ENCODE measurements at regions not wholly inside any gene's neighbourhood (a gene's known extent, or its start where the extent isn't known, plus 50 kb on each side); places are given as distances from the start of the nearest gene placed in this dataset.
A peak's percentile ranks its signal among the peaks of the same experiment; 100 is the strongest.
"Not testable (repeated sequence)": the region's sequence is repeated elsewhere in the genome, so short reads cannot be mapped to it uniquely, and the experiment has no call there.

GRCh38 chr2:90239769-90240168 lies 1548.3 kb downstream of the RPIA start:
- H3K4me1 ChIP-seq (ENCODE audit: control insufficient read depth in 2 of 2, insufficient read depth in 1 of 2, low read depth in 1 of 2, low read length in 2 of 2); H3K18ac ChIP-seq (ENCODE audit: low read length); H3K9me3 ChIP-seq (replicated peaks in 1 of 2; ENCODE audit: control insufficient read depth in 2 of 2, insufficient read depth in 1 of 2, low read depth in 1 of 2, low read length in 2 of 2); H2AK5ac ChIP-seq (ENCODE audit: low read depth, low read length); H3K23ac ChIP-seq (ENCODE audit: low read depth, low read length, poor library complexity); H3K79me1 ChIP-seq (ENCODE audit: low read depth, low read length); H4K91ac ChIP-seq (ENCODE audit: low read depth, low read length, poor library complexity); H3K36me3 ChIP-seq (replicated peaks in 1 of 2; ENCODE audit: control insufficient read depth in 2 of 2, insufficient read depth in 2 of 2, low read length in 2 of 2); H2BK5ac ChIP-seq (ENCODE audit: low read length); H2BK120ac ChIP-seq (ENCODE audit: low read depth, low read length); H3K9ac ChIP-seq (ENCODE audit: low read depth, low read length, poor library complexity); H3K27ac ChIP-seq (replicated peaks; ENCODE audit: low read length); H4K8ac ChIP-seq (ENCODE audit: low read depth, low read length); H3K4me3 ChIP-seq (ENCODE audit: low read length in 2 of 2); H3K14ac ChIP-seq (ENCODE audit: low read length); H2BK15ac ChIP-seq (ENCODE audit: low read length); H3K4ac ChIP-seq (ENCODE audit: low read length); H3K27me3 ChIP-seq (ENCODE audit: control insufficient read depth in 3 of 3, insufficient read depth in 3 of 3, low read depth in 1 of 3, low read length in 3 of 3); H3K4me2 ChIP-seq (ENCODE audit: insufficient read depth, low read length, poor library complexity, severe bottlenecking); H2BK12ac ChIP-seq (ENCODE audit: low read length); H2AFZ ChIP-seq (ENCODE audit: low read length); DNase-seq (ENCODE audit: low spot score): not testable (repeated sequence)
- no CpG with 5 or more reads among the region's 6 CpGs for WGBS, 2 donors (ENCODE audit: extremely low coverage in 2 of 2, insufficient read length in 2 of 2, insufficient replicate concordance in 1 of 2)

GRCh38 chr2:90244902-90245765 lies 1553.7 kb downstream of the RPIA start:
- H3K4me2 ChIP-seq (ENCODE audit: insufficient read depth, low read length, poor library complexity, severe bottlenecking) = peak overlapping the region; percentile 54
- H4K91ac ChIP-seq (ENCODE audit: low read depth, low read length, poor library complexity); H3K4ac ChIP-seq (ENCODE audit: low read length); H2BK12ac ChIP-seq (ENCODE audit: low read length); H4K8ac ChIP-seq (ENCODE audit: low read depth, low read length); H3K27ac ChIP-seq (replicated peaks; ENCODE audit: low read length); H3K4me1 ChIP-seq (ENCODE audit: control insufficient read depth in 2 of 2, insufficient read depth in 1 of 2, low read depth in 1 of 2, low read length in 2 of 2); H2AFZ ChIP-seq (ENCODE audit: low read length); H3K36me3 ChIP-seq (replicated peaks in 1 of 2; ENCODE audit: control insufficient read depth in 2 of 2, insufficient read depth in 2 of 2, low read length in 2 of 2); H2BK120ac ChIP-seq (ENCODE audit: low read depth, low read length); H3K14ac ChIP-seq (ENCODE audit: low read length); H3K9me3 ChIP-seq (replicated peaks in 1 of 2; ENCODE audit: control insufficient read depth in 2 of 2, insufficient read depth in 1 of 2, low read depth in 1 of 2, low read length in 2 of 2); H2AK5ac ChIP-seq (ENCODE audit: low read depth, low read length); H3K23ac ChIP-seq (ENCODE audit: low read depth, low read length, poor library complexity); H3K79me1 ChIP-seq (ENCODE audit: low read depth, low read length); H2BK15ac ChIP-seq (ENCODE audit: low read length); H2BK5ac ChIP-seq (ENCODE audit: low read length); H3K27me3 ChIP-seq (ENCODE audit: control insufficient read depth in 3 of 3, insufficient read depth in 3 of 3, low read depth in 1 of 3, low read length in 3 of 3): not testable (repeated sequence)
- peak; percentile 47 for DNase-seq (ENCODE audit: low spot score)
- peak overlapping the region in 1 of 2 donors; percentile 68 for H3K4me3 ChIP-seq (ENCODE audit: low read length in 2 of 2)
- peak overlapping the region; percentile 71 for H3K18ac ChIP-seq (ENCODE audit: low read length)
- H3K9ac ChIP-seq (ENCODE audit: low read depth, low read length, poor library complexity) = peak overlapping the region; percentile 77
- no CpG with 5 or more reads among the region's 94 CpGs for WGBS, 2 donors (ENCODE audit: extremely low coverage in 2 of 2, insufficient read length in 2 of 2, insufficient replicate concordance in 1 of 2)

- H2BK5ac ChIP-seq (ENCODE audit: low read length); H3K27me3 ChIP-seq (ENCODE audit: control insufficient read depth in 3 of 3, insufficient read depth in 3 of 3, low read depth in 1 of 3, low read length in 3 of 3); H3K27ac ChIP-seq (replicated peaks; ENCODE audit: low read length); H2BK120ac ChIP-seq (ENCODE audit: low read depth, low read length); H3K79me1 ChIP-seq (ENCODE audit: low read depth, low read length); H3K23ac ChIP-seq (ENCODE audit: low read depth, low read length, poor library complexity); H4K91ac ChIP-seq (ENCODE audit: low read depth, low read length, poor library complexity); H2BK15ac ChIP-seq (ENCODE audit: low read length); H3K14ac ChIP-seq (ENCODE audit: low read length); H2AFZ ChIP-seq (ENCODE audit: low read length); H3K36me3 ChIP-seq (replicated peaks in 1 of 2; ENCODE audit: control insufficient read depth in 2 of 2, insufficient read depth in 2 of 2, low read length in 2 of 2); DNase-seq (ENCODE audit: low spot score); H3K4me3 ChIP-seq (ENCODE audit: low read length in 2 of 2); H3K9ac ChIP-seq (ENCODE audit: low read depth, low read length, poor library complexity); H3K4ac ChIP-seq (ENCODE audit: low read length); H2BK12ac ChIP-seq (ENCODE audit: low read length); H3K9me3 ChIP-seq (replicated peaks in 1 of 2; ENCODE audit: control insufficient read depth in 2 of 2, insufficient read depth in 1 of 2, low read depth in 1 of 2, low read length in 2 of 2); H3K18ac ChIP-seq (ENCODE audit: low read length); H2AK5ac ChIP-seq (ENCODE audit: low read depth, low read length); H3K4me1 ChIP-seq (ENCODE audit: control insufficient read depth in 2 of 2, insufficient read depth in 1 of 2, low read depth in 1 of 2, low read length in 2 of 2); H4K8ac ChIP-seq (ENCODE audit: low read depth, low read length); H3K4me2 ChIP-seq (ENCODE audit: insufficient read depth, low read length, poor library complexity, severe bottlenecking): not testable (repeated sequence)
- WGBS, 2 donors (ENCODE audit: extremely low coverage in 2 of 2, insufficient read length in 2 of 2, insufficient replicate concordance in 1 of 2) = no CpG with 5 or more reads among the region's 14 CpGs
Measured at GRCh38 chr2:90248400-90248799, 1556.9 kb downstream of the RPIA start.

- DNase-seq (ENCODE audit: low spot score) = not testable (repeated sequence)
Measured at GRCh38 chr2:90250350-90250749, 1558.9 kb downstream of the RPIA start.

More at GRCh38 chr2:90250350-90250749, 1558.9 kb downstream of the RPIA start:
- not testable (repeated sequence) for H3K23ac ChIP-seq (ENCODE audit: low read depth, low read length, poor library complexity); H2AK5ac ChIP-seq (ENCODE audit: low read depth, low read length); H3K4me3 ChIP-seq (ENCODE audit: low read length in 2 of 2); H3K9me3 ChIP-seq (replicated peaks in 1 of 2; ENCODE audit: control insufficient read depth in 2 of 2, insufficient read depth in 1 of 2, low read depth in 1 of 2, low read length in 2 of 2); H2BK5ac ChIP-seq (ENCODE audit: low read length); H3K79me1 ChIP-seq (ENCODE audit: low read depth, low read length); H4K91ac ChIP-seq (ENCODE audit: low read depth, low read length, poor library complexity); H3K36me3 ChIP-seq (replicated peaks in 1 of 2; ENCODE audit: control insufficient read depth in 2 of 2, insufficient read depth in 2 of 2, low read length in 2 of 2); H3K4ac ChIP-seq (ENCODE audit: low read length); H3K4me2 ChIP-seq (ENCODE audit: insufficient read depth, low read length, poor library complexity, severe bottlenecking); H3K27me3 ChIP-seq (ENCODE audit: control insufficient read depth in 3 of 3, insufficient read depth in 3 of 3, low read depth in 1 of 3, low read length in 3 of 3); H3K18ac ChIP-seq (ENCODE audit: low read length); H3K14ac ChIP-seq (ENCODE audit: low read length); H2BK12ac ChIP-seq (ENCODE audit: low read length); H3K27ac ChIP-seq (replicated peaks; ENCODE audit: low read length); H2BK15ac ChIP-seq (ENCODE audit: low read length); H4K8ac ChIP-seq (ENCODE audit: low read depth, low read length); H3K4me1 ChIP-seq (ENCODE audit: control insufficient read depth in 2 of 2, insufficient read depth in 1 of 2, low read depth in 1 of 2, low read length in 2 of 2); H2BK120ac ChIP-seq (ENCODE audit: low read depth, low read length); H3K9ac ChIP-seq (ENCODE audit: low read depth, low read length, poor library complexity); H2AFZ ChIP-seq (ENCODE audit: low read length)
- WGBS, 2 donors (ENCODE audit: extremely low coverage in 2 of 2, insufficient read length in 2 of 2, insufficient replicate concordance in 1 of 2) = no CpG with 5 or more reads among the region's 8 CpGs
